BJ (cell line): ENCODE measurements at regions not wholly inside any gene's neighbourhood (a gene's known extent, or its start where the extent isn't known, plus 50 kb on each side); places are given as distances from the start of the nearest gene placed in this dataset.

ENCODE experiments used
- CTCF ChIA-PET: fragments of 350-600 bp; formaldehyde crosslinking; extraction: SDS; loops from one replicate; lab custom pipeline; 2021; ENCODE audit warnings: antibody characterized with exemption, inconsistent platforms; lab: Yijun Ruan, JAX
- POLR2A ChIA-PET: fragments of 300-600 bp; sonication (Branson Sonifier 250); formaldehyde crosslinking; extraction: SDS; loops from one replicate; lab custom pipeline; 2021; ENCODE audit warnings: antibody characterized with exemption; lab: Charles Lee
- DNase-seq: peaks from one replicate; pipeline ENCODE4 v3.0.0-alpha.2; 2011; ENCODE audit warnings: low read depth
- H3K27me3 ChIP-seq: 2 replicates; pipeline ENCODE4 v1.6.0; 2011; ENCODE audit warnings: low read length; ENCODE audit not compliant: control insufficient read depth, insufficient read depth
- H3K36me3 ChIP-seq: 2 replicates; pipeline ENCODE4 v1.5.1; 2011; ENCODE audit warnings: low read length; ENCODE audit not compliant: control insufficient read depth, insufficient read depth
- H3K4me3 ChIP-seq: 2 replicates; pipeline ENCODE4 v1.5.1; 2011; ENCODE audit warnings: low read depth, mild to moderate bottlenecking, control low read depth, low read length
- CTCF ChIP-seq: IDR thresholded peaks from 2 replicates; pipeline ENCODE4 v1.5.1; 2011; ENCODE audit warnings: low read depth, mild to moderate bottlenecking, control low read depth, inconsistent platforms, low read length, moderate library complexity; ENCODE audit not compliant: insufficient read depth

GRCh38 chr7:124645704-124646103, 119.9 kb downstream of the GPR37 start:
- Histone ChIP-seq H3K27me3 (no peaks in the 10 kb centered on the region), H3K36me3 (no peaks in the 10 kb centered on the region), H3K4me3 (no peak overlapping the region)
- no peak for TF ChIP-seq CTCF
- ChIA-PET POLR2A (no interaction called here), CTCF (no interaction called here)
- no peak for DNase-seq

GRCh38 chr7:124643311-124643811, 122.2 kb downstream of the GPR37 start:
- no peaks in the 10 kb centered on the region for H3K36me3 ChIP-seq
- no peaks in the 10 kb centered on the region for H3K27me3 ChIP-seq
- ChIA-PET CTCF (no interaction called here), POLR2A (no interaction called here)
- no peak overlapping the region for H3K4me3 ChIP-seq
- TF ChIP-seq CTCF: no peak
- DNase-seq: no peak

- CTCF ChIA-PET: no interaction called here
- Histone ChIP-seq H3K4me3 (no peak overlapping the region), H3K36me3 (no peaks in the 10 kb centered on the region), H3K27me3 (no peaks in the 10 kb centered on the region)
- POLR2A ChIA-PET: no interaction called here
- DNase-seq: no peak
- TF ChIP-seq CTCF: no peak
Measured at GRCh38 chr7:124635416-124635815, 130.2 kb downstream of the GPR37 start.

- ChIA-PET POLR2A (no interaction called here), CTCF (no interaction called here)
- no peak overlapping the region for H3K4me3 ChIP-seq
- H3K36me3 ChIP-seq: no peaks in the 10 kb centered on the region
- DNase-seq: no peak
- no peak for TF ChIP-seq CTCF
- H3K27me3 ChIP-seq: no peaks in the 10 kb centered on the region
Measured at GRCh38 chr7:124633740-124634139, 131.9 kb downstream of the GPR37 start.

- Histone ChIP-seq H3K4me3 (no peak overlapping the region), H3K27me3 (no peaks in the 10 kb centered on the region), H3K36me3 (no peaks in the 10 kb centered on the region)
- TF ChIP-seq CTCF: no peak
- ChIA-PET CTCF (no interaction called here), POLR2A (no interaction called here)
- no peak for DNase-seq
Measured at GRCh38 chr7:124630395-124630794, 135.2 kb downstream of the GPR37 start.
